OCI-LY1 (cell line): ENCODE measurements at regions not wholly inside any gene's neighbourhood (a gene's known extent, or its start where the extent isn't known, plus 50 kb on each side); places are given as distances from the start of the nearest gene placed in this dataset.

Experiments used
- H2AFZ ChIP-seq: fragments of 200-600 bp; sonication (generic), shearing (Covaris generic); 2 replicates; pipeline ENCODE4 v1.6.0; 2014; ENCODE audit warnings: antibody characterized with exemption, mild to moderate bottlenecking, low read length
- H3F3A ChIP-seq: fragments of 200-600 bp; sonication (generic), shearing (Covaris generic); 2 replicates; pipeline ENCODE4 v1.6.0; 2014; ENCODE audit warnings: mild to moderate bottlenecking, antibody characterized with exemption, low read length, moderate library complexity; ENCODE audit not compliant: insufficient read depth
- H3K27ac ChIP-seq: fragments of 200-600 bp; sonication (generic); 2 replicates; pipeline ENCODE4 v1.5.1; 2014; ENCODE audit warnings: low read length, mixed run types, mild to moderate bottlenecking, low read depth; ENCODE audit not compliant: poor library complexity, severe bottlenecking
- H3K27me3 ChIP-seq: fragments of 200-600 bp; sonication (generic); 2 replicates; pipeline ENCODE4 v1.6.0; 2014; ENCODE audit warnings: antibody characterized with exemption, mild to moderate bottlenecking, low read length, moderate library complexity; ENCODE audit not compliant: insufficient read depth
- H3K36me3 ChIP-seq: fragments of 200-600 bp; sonication (generic); 2 replicates; pipeline ENCODE4 v1.6.1; 2014; ENCODE audit warnings: mild to moderate bottlenecking, antibody characterized with exemption, low read length, moderate library complexity, mixed read lengths; ENCODE audit not compliant: insufficient read depth
- H3K4me1 ChIP-seq: fragments of 200-600 bp; sonication (generic); 2 replicates; pipeline ENCODE4 v1.5.1; 2014; ENCODE audit warnings: mild to moderate bottlenecking, low read length, moderate library complexity; ENCODE audit not compliant: insufficient read depth, severe bottlenecking
- H3K4me2 ChIP-seq: fragments of 200-600 bp; sonication (generic), shearing (Covaris generic); 2 replicates; pipeline ENCODE4 v1.6.1; 2014; ENCODE audit warnings: low read length
- H3K4me3 ChIP-seq: fragments of 200-600 bp; sonication (generic); 2 replicates; pipeline ENCODE4 v1.5.1; 2014; ENCODE audit warnings: low read length, low read depth, mild to moderate bottlenecking, mixed read lengths; ENCODE audit not compliant: poor library complexity, severe bottlenecking
- H3K79me2 ChIP-seq: fragments of 200-600 bp; shearing (Covaris generic); 2 replicates; pipeline ENCODE4 v1.6.1; 2016; ENCODE audit warnings: mixed run types, low read length, mixed read lengths; ENCODE audit not compliant: insufficient read depth
- H3K9ac ChIP-seq: fragments of 200-600 bp; sonication (generic), shearing (Covaris generic); 2 replicates; pipeline ENCODE4 v1.6.1; 2014; ENCODE audit warnings: mild to moderate bottlenecking, low read length, mixed read lengths
- H3K9me2 ChIP-seq: fragments of 200-600 bp; sonication (generic), shearing (Covaris generic); 2 replicates; pipeline ENCODE4 v1.6.1; 2014; ENCODE audit warnings: low read depth, mild to moderate bottlenecking, low read length, mixed read lengths
- H3K9me3 ChIP-seq: fragments of 200-600 bp; shearing (Covaris generic); 2 replicates; pipeline ENCODE4 v1.6.1; 2014; ENCODE audit warnings: low read length, mixed read lengths
- H4K20me1 ChIP-seq: fragments of 200-600 bp; sonication (generic), shearing (Covaris generic); 2 replicates; pipeline ENCODE4 v1.6.0; 2016; ENCODE audit warnings: mild to moderate bottlenecking, low read length; ENCODE audit not compliant: insufficient read depth
- CTCF ChIP-seq: fragments of 200-600 bp; sonication (generic), shearing (Covaris generic); IDR thresholded peaks from 2 replicates; pipeline ENCODE4 v1.5.1; 2017; ENCODE audit warnings: mild to moderate bottlenecking, antibody characterized with exemption, low read length, moderate library complexity, mixed read lengths
- EZH2 ChIP-seq: fragments of 200-600 bp; sonication (generic), shearing (Covaris generic); IDR thresholded peaks from 2 replicates; pipeline ENCODE4 v1.8.0; 2017; ENCODE audit warnings: borderline replicate concordance, mixed run types, mild to moderate bottlenecking, antibody characterized with exemption, low read length, moderate library complexity, mixed read lengths

DNA sequence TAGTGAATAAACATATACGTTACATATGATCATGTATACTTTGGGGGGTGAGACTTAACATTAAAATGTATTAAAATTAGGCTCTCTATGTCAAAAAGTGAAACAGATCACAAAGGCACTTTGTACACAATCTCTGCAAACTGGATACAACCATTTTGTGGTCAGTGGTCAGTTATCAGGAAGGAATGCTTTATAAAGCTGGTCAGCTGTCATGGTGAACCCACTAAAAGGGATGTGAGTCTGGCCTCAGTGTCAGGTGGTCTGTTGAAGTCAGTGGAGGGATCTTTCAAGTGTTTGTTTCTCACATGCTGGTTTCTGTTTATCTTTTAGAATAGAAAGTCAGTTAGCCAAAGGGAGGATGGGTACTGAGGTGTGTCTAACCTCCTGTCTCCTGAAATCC, 875.5 kb upstream of the INTU start:
- Histone ChIP-seq H3K9me2 (no peaks in the 10 kb centered on the region), H3K79me2 (no peaks in the 10 kb centered on the region), H3K4me1 (no peaks in the 10 kb centered on the region), H3K4me2 (no peak overlapping the region), H3K9ac (no peak overlapping the region), H3K36me3 (no peaks in the 10 kb centered on the region), H4K20me1 (no peaks in the 10 kb centered on the region), H3K27me3 (no peaks in the 10 kb centered on the region), H3F3A (no peaks in the 10 kb centered on the region), H3K27ac (no peak overlapping the region), H2AFZ (no peak overlapping the region), H3K4me3 (no peak overlapping the region), H3K9me3 (no peaks in the 10 kb centered on the region)
- no peak for TF ChIP-seq CTCF
- no peak for TF ChIP-seq EZH2

DNA sequence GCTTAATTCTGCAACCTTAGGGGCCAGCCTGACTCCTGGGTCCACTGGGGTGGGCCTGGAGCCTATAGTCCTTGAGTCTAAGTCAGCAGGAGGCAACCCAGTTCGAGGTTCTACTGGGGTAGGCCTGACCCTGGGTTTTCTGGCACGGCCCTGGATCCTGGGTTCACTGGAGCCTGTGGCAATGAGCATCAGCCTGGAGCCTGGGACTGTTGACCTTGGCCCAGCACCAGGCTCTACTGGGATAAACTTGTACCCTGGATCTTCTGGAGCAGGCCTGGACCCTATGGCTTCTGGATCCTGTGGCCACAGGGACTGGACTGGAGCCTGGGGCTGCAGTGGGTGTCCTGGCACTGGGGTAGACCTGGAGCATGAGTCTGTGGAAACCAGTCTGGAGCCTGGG, 874.3 kb upstream of the INTU start:
- Histone ChIP-seq H3K9me3 (no peaks in the 10 kb centered on the region), H3K4me2 (no peak overlapping the region), H3K27ac (no peak overlapping the region), H3K9ac (no peak overlapping the region), H3K36me3 (no peaks in the 10 kb centered on the region), H3K27me3 (no peaks in the 10 kb centered on the region), H2AFZ (no peak overlapping the region), H3K4me1 (no peaks in the 10 kb centered on the region), H3K79me2 (no peaks in the 10 kb centered on the region), H4K20me1 (no peaks in the 10 kb centered on the region), H3K9me2 (no peaks in the 10 kb centered on the region), H3F3A (no peaks in the 10 kb centered on the region), H3K4me3 (no peak overlapping the region)
- TF ChIP-seq CTCF (no peak), EZH2 (no peak)

- Histone ChIP-seq H3K4me2 (no peak overlapping the region), H3K9me2 (no peaks in the 10 kb centered on the region), H3K4me3 (no peak overlapping the region), H3F3A (no peaks in the 10 kb centered on the region), H4K20me1 (no peaks in the 10 kb centered on the region), H3K79me2 (no peaks in the 10 kb centered on the region), H3K27ac (no peak overlapping the region), H3K36me3 (no peaks in the 10 kb centered on the region), H3K9ac (no peak overlapping the region), H3K9me3 (no peaks in the 10 kb centered on the region), H3K27me3 (no peaks in the 10 kb centered on the region), H3K4me1 (no peaks in the 10 kb centered on the region), H2AFZ (no peak overlapping the region)
- TF ChIP-seq EZH2 = no peak
- no peak for TF ChIP-seq CTCF
Measured at GRCh38 chr4:126761947-126762662, 870.7 kb upstream of the INTU start.
